SK-N-SH treated with all-trans-retinoic acid at 6 μM for 48 hours (cell line): ENCODE measurements at regions not wholly inside any gene's neighbourhood (a gene's known extent, or its start where the extent isn't known, plus 50 kb on each side); places are given as distances from the start of the nearest gene placed in this dataset.

ENCODE experiments used
- CSDC2 ChIP-seq: fragments of 250-450 bp; sonication (Bioruptor Pico); IDR thresholded peaks from 2 replicates; pipeline ENCODE4 v1.5.0; 2020; ENCODE audit warnings: mild to moderate bottlenecking, moderate library complexity
- RARB ChIP-seq: fragments of 250-450 bp; sonication (Bioruptor Pico); IDR thresholded peaks from 2 replicates; pipeline ENCODE4 v1.8.0; 2021; ENCODE audit warnings: mild to moderate bottlenecking, moderate library complexity
- SNAI2 ChIP-seq: fragments of 250-450 bp; sonication (Bioruptor Pico); IDR thresholded peaks from 2 replicates; pipeline ENCODE4 v1.5.0; 2020; ENCODE audit warnings: mild to moderate bottlenecking, moderate library complexity
- TCF4 ChIP-seq: fragments of 250-450 bp; sonication (Bioruptor Pico); IDR thresholded peaks from 2 replicates; pipeline ENCODE4 v1.8.0; 2021; ENCODE audit warnings: mild to moderate bottlenecking, moderate library complexity, borderline replicate concordance
- ZC3H10 ChIP-seq: fragments of 250-450 bp; sonication (Bioruptor Pico); IDR thresholded peaks from 2 replicates; pipeline ENCODE4 v1.5.1; 2021; ENCODE audit warnings: mild to moderate bottlenecking, moderate library complexity
- ZFP30 ChIP-seq: fragments of 450-650 bp; formaldehyde crosslinking; IDR thresholded peaks from 2 replicates; pipeline ENCODE4 v1.5.0; 2022; ENCODE audit warnings: mild to moderate bottlenecking, moderate library complexity
- ZNF70 ChIP-seq: fragments of 450-650 bp; formaldehyde crosslinking; IDR thresholded peaks from 2 replicates; pipeline ENCODE4 v1.5.0; 2020; ENCODE audit warnings: mild to moderate bottlenecking, moderate library complexity
- TF ChIP-seq, protein P1 (sequence below): fragments of 250-450 bp; sonication (Bioruptor Pico); IDR thresholded peaks from 2 replicates; pipeline ENCODE4 v1.5.1; 2020; ENCODE audit warnings: low read depth, mild to moderate bottlenecking, moderate library complexity
- TF ChIP-seq, protein P2 (sequence below): fragments of 250-450 bp; sonication (Bioruptor Pico); IDR thresholded peaks from 2 replicates; pipeline ENCODE4 v1.5.0; 2020; ENCODE audit warnings: mild to moderate bottlenecking, moderate library complexity

DNA sequence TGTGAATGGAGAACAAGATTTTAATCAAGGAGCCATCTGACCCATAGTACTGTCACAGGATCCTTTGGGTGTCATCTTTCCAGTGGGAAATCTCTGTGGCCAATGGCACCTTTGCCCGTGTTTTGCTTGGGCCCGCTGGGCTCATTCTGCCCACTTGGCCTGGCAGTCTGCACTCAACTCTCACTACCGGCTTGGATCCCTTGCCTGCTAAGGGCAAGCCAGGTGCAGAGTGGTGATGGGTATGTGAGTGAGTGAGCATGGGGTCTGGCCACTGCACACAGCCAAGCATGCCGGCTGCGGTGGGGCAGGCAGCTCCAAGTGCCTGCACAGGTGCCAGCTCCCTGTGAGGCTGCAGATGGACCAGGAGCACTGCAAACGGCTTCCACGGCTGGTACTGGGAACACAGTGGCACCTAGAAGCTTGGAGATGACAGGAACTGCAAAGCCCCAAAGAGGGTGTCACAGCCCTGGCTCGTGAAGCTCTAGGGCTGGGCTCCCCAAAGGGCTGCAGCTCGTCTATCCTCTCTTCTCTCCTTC, 454.5 kb downstream of the TMA16 start:
- TF ChIP-seq, protein P1, sequence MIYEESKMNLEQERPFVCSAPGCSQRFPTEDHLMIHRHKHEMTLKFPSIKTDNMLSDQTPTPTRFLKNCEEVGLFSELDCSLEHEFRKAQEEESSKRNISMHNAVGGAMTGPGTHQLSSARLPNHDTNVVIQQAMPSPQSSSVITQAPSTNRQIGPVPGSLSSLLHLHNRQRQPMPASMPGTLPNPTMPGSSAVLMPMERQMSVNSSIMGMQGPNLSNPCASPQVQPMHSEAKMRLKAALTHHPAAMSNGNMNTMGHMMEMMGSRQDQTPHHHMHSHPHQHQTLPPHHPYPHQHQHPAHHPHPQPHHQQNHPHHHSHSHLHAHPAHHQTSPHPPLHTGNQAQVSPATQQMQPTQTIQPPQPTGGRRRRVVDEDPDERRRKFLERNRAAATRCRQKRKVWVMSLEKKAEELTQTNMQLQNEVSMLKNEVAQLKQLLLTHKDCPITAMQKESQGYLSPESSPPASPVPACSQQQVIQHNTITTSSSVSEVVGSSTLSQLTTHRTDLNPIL (CRISPR knock-in tag), result no peak
- TF ChIP-seq TCF4 (CRISPR knock-in tag) (no peak), RARB (CRISPR knock-in tag) (no peak), ZNF70 (no peak), ZC3H10 (CRISPR knock-in tag) (no peak), CSDC2 (CRISPR knock-in tag) (no peak), SNAI2 (CRISPR knock-in tag) (no peak), ZFP30 (no peak)
- TF ChIP-seq, protein P2, sequence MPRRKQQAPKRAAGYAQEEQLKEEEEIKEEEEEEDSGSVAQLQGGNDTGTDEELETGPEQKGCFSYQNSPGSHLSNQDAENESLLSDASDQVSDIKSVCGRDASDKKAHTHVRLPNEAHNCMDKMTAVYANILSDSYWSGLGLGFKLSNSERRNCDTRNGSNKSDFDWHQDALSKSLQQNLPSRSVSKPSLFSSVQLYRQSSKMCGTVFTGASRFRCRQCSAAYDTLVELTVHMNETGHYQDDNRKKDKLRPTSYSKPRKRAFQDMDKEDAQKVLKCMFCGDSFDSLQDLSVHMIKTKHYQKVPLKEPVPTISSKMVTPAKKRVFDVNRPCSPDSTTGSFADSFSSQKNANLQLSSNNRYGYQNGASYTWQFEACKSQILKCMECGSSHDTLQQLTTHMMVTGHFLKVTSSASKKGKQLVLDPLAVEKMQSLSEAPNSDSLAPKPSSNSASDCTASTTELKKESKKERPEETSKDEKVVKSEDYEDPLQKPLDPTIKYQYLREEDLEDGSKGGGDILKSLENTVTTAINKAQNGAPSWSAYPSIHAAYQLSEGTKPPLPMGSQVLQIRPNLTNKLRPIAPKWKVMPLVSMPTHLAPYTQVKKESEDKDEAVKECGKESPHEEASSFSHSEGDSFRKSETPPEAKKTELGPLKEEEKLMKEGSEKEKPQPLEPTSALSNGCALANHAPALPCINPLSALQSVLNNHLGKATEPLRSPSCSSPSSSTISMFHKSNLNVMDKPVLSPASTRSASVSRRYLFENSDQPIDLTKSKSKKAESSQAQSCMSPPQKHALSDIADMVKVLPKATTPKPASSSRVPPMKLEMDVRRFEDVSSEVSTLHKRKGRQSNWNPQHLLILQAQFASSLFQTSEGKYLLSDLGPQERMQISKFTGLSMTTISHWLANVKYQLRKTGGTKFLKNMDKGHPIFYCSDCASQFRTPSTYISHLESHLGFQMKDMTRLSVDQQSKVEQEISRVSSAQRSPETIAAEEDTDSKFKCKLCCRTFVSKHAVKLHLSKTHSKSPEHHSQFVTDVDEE (CRISPR knock-in tag), result no peak
